Choroid plexus epithelial cell (primary cell): ENCODE measurements at regions not wholly inside any gene's neighbourhood (a gene's known extent, or its start where the extent isn't known, plus 50 kb on each side); places are given as distances from the start of the nearest gene placed in this dataset.

Experiments
- DNase-seq: peaks from one replicate; pipeline ENCODE4 v3.0.0-alpha.2; 2010; ENCODE audit warnings: low read depth
- H3K4me3 ChIP-seq: 2 replicates; pipeline ENCODE4 v1.5.1; 2011; ENCODE audit warnings: low read depth, mild to moderate bottlenecking, control low read depth, low read length, moderate library complexity
- TF ChIP-seq, protein P1 (sequence below): conservative IDR thresholded peaks from 2 replicates; pipeline ENCODE4 v1.5.1; 2011; ENCODE audit warnings: low read depth, mild to moderate bottlenecking, control low read depth, inconsistent platforms, low read length, moderate library complexity

DNA sequence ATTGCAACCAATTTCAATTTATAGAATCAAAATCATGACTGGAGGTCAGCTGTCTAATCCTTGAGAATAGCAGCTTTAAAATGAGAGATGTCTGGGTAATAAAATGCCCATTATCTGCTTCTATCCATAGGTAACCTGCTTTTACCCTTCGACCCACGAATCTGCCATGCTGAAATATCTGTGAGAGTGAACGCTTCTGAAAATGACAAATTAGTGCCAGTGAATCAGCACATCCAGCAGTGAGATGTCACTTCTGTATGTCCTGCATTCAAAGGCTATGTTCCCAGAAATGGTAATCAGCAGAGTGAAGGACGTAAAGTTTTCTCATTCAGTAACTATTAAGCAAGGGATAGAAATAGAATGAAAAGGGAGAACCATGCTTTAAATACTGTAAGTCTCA is 532.4 kb upstream of the ITGA1 start:
- DNase-seq, result no peak
- TF ChIP-seq, protein P1, sequence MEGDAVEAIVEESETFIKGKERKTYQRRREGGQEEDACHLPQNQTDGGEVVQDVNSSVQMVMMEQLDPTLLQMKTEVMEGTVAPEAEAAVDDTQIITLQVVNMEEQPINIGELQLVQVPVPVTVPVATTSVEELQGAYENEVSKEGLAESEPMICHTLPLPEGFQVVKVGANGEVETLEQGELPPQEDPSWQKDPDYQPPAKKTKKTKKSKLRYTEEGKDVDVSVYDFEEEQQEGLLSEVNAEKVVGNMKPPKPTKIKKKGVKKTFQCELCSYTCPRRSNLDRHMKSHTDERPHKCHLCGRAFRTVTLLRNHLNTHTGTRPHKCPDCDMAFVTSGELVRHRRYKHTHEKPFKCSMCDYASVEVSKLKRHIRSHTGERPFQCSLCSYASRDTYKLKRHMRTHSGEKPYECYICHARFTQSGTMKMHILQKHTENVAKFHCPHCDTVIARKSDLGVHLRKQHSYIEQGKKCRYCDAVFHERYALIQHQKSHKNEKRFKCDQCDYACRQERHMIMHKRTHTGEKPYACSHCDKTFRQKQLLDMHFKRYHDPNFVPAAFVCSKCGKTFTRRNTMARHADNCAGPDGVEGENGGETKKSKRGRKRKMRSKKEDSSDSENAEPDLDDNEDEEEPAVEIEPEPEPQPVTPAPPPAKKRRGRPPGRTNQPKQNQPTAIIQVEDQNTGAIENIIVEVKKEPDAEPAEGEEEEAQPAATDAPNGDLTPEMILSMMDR, result no peak
- no peak overlapping the region for H3K4me3 ChIP-seq

DNA sequence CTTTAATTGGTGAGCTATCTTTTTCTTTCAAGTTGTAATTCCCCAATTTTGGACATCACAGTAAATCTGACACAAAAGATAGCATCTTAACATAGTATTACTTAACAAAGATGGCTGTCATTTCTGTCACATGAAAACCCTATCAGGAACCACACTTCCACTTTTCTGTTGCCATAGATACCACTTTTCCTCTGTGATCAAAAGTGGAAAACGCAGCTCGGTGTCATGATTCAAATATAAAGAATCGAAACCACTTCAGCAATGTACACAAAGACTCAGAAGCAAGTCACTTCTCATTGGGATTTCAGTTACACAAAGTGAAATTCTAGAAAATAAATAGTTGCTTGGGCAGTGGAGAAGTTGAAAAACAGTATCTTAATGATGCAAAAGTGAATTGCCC is 524.9 kb upstream of the ITGA1 start:
- no peak overlapping the region for H3K4me3 ChIP-seq
- DNase-seq, result no peak
- TF ChIP-seq, protein P1, result no peak

DNA sequence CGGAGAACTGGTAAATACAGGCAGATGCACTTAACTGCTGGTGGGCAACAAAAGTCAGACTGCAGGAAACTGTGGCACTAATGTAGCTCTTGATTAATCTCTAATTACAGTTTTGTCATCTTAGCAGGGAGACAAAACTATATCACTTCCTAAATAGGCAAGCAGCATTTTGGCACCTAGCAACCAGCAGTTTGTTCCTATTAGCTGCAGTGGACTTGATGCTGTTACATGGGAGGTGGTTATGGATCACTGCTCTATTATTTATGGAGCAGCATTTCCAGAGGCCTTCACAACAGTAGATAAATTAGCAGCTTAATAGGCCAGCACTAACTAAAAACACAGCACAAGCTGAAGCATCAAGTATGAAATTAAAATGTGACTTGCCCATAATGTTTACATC is 518.3 kb upstream of the ITGA1 start:
- TF ChIP-seq, protein P1, result no peak
- DNase-seq, result no peak
- no peak overlapping the region for H3K4me3 ChIP-seq

DNA sequence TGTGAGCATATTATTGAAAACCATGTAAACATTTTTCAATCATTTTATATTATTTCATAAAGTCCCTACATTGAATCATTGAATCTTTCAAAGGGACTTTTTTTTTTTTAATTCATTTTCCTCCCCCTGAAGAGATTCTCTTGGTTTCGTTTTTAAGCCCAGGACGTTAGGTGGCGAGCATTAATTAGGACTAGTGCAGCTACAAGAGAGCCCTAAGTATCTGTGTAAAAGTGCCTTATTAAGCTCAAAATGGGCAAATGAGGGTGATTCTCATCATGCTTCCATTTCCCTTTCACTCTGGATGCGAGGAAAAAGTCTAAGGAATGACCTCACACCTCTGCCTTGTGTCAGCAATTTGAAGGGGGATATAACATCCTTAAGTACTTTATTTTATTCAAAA is 517.9 kb upstream of the ITGA1 start:
- no peak for DNase-seq
- TF ChIP-seq, protein P1, result no peak
- H3K4me3 ChIP-seq, result no peak overlapping the region

DNA sequence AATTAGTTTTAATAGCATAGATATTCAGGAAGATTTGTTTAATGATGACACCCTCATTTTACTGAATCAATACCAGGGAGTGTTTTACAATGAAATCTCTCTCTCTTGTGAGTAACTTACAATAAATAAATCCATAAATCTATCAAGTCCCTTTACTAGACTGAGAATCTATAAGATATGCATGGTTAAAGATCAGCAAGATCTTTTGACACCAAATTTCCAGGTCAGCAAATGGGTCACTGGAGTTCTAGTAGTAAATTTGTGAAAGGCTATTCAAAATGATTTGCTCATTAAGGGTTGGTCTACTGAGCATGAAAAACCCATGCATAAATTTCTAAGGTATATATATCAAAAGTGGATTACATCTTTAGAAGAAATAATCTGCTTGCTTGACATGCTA is 512.1 kb upstream of the ITGA1 start:
- TF ChIP-seq, protein P1, result no peak
- H3K4me3 ChIP-seq, result no peak overlapping the region
- DNase-seq, result no peak

DNA sequence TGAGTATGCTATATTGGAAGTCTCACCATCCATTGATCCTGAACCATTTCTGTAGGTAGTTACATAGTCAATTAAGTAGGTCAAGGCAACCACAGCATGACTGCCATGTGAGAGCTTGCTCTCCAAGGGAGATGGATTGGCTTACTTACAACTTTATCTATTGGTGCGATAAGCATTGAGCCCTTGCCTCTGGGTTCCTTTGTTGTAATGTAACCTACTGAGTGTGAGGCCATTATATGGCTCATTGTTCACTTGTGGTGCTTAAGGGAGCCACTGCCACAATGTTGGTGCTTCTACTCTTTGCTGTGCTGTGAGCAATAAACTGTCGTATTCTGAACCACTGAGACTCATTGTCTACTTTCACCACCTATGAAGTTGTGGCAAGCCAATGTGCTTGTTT is 510.6 kb upstream of the ITGA1 start:
- no peak overlapping the region for H3K4me3 ChIP-seq
- no peak for DNase-seq
- TF ChIP-seq, protein P1, result no peak

DNA sequence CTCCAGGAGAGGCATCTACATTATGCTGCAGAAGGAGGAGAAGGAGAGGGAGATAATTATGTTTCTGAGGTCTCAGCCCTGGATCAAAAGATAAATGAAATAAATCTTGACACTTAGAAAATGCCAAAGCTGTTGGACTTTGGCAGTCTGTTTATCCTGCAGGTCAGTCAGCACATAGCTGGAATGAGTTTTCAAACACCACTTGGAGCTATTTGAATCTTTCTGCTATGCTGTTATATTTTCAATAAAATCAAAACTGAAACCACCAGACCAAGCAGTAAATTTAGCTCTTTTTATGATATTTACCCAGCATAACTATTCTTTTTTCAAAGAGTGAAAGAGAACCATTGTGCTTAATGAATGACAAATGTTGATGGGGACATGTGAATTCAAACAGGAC is 505.1 kb upstream of the ITGA1 start:
- no peak overlapping the region for H3K4me3 ChIP-seq
- DNase-seq, result no peak
- TF ChIP-seq, protein P1, result no peak
